Keratinocyte (primary cell): ENCODE measurements at regions not wholly inside any gene's neighbourhood (a gene's known extent, or its start where the extent isn't known, plus 50 kb on each side); places are given as distances from the start of the nearest gene placed in this dataset.

Experiments
- CTCF ChIP-seq, 3 experiments: IDR thresholded peaks in 1 of 3; conservative IDR thresholded peaks in 1 of 3; optimal IDR thresholded peaks in 1 of 3; 2 replicates in 2 of 3; 3 replicates in 1 of 3; pipeline versions ENCODE3 to v1.5.1; 2011; ENCODE audit warnings: low read length in 3 of 3, mild to moderate bottlenecking in 3 of 3, moderate library complexity in 2 of 3, control low read depth in 1 of 3, inconsistent platforms in 1 of 3; ENCODE audit not compliant: insufficient read depth in 2 of 3; ENCODE audit errors: extremely low read depth in 1 of 3
- EZH2 ChIP-seq: IDR thresholded peaks from one replicate; pipeline ENCODE4 v1.6.1; 2012; ENCODE audit warnings: inconsistent platforms, mild to moderate bottlenecking, low read length, moderate library complexity

- TF ChIP-seq CTCF (optimal IDR thresholded peaks at IDR 0.05 in 1 of 3, IDR thresholded peaks at IDR 0.05 in 1 of 3, conservative IDR thresholded peaks at IDR 0.05 in 1 of 3; ENCODE audit: extremely low read depth in 1 of 3, insufficient read depth in 2 of 3, low read length in 3 of 3) = no peak
- TF ChIP-seq EZH2 = no peak
Measured at GRCh38 chr20:61105395-61105794, 146.7 kb upstream of the CDH4 start.
